Dedifferentiated amniotic fluid mesenchymal stem cell (primary cell): ENCODE measurements at regions not wholly inside any gene's neighbourhood (a gene's known extent, or its start where the extent isn't known, plus 50 kb on each side); places are given as distances from the start of the nearest gene placed in this dataset.
"Not testable (repeated sequence)": the region's sequence is repeated elsewhere in the genome, so short reads cannot be mapped to it uniquely, and the experiment has no call there.

Experiments used
- DNase-seq: peaks from one replicate; pipeline ENCODE4 v3.0.0-alpha.2; 2016; ENCODE audit errors: extremely low spot score

DNA sequence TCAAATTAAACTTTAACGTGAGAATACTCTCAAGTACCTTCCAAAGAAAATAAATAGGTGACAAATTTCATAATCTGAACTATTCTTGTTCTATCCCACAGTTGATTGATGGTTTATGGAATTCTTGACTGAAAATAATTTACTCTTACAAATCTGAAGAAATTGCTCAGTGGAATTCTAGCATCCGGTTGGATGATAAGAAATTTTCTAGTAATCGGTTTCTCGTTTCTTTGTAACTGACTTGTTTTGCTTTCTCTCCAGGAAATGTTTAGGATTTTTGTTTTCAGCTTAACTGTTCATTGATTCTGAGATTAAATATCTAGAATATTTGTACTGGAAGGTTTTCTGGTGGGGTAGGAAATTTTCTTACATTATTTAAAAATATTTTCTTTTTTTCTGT is 558.9 kb upstream of the ADAMTS5 start:
- DNase-seq = no peak

- peak; percentile 43 for DNase-seq
These were observed 552.5 kb upstream of the ADAMTS5 start for GRCh38 chr21:27519361-27519760.

DNA sequence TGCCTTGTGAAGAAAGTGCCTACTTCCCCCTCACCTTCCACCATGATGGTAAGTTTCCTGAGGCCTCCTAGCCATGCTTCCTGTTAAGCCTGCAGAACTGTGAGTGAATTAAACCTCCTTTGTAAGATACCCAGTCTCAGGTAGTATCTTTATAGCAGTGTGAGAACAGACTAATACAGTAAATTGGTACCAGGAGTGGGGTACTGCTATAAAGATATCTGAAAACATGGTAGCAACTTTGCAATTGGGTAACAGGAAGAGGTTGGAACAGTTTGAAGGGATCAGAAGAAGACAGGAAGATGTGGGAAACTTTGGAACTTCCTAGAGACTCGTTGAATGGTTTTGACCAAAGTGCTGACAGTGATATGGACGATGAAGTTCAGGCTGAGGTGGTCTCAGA is 550.3 kb upstream of the ADAMTS5 start:
- not testable (repeated sequence) for DNase-seq

DNA sequence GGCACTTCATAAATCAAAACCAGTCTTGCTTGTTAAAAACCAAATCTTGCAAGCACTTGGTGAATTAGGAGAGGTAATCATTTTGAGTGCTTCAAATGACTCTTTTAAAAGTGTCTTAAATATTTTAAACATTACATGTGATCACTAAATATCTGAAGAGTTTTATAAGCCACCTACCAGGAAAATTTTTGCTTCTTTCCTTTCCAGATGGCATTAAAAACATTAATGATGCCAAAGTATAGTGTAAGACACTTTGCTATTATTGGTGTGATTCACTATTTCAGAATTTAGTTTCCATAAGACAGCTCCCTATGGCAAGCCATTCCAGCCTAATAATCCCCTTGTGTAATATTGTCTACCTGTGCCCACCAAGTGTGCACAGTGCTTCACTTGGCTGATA is 548.8 kb upstream of the ADAMTS5 start:
- no peak for DNase-seq

DNA sequence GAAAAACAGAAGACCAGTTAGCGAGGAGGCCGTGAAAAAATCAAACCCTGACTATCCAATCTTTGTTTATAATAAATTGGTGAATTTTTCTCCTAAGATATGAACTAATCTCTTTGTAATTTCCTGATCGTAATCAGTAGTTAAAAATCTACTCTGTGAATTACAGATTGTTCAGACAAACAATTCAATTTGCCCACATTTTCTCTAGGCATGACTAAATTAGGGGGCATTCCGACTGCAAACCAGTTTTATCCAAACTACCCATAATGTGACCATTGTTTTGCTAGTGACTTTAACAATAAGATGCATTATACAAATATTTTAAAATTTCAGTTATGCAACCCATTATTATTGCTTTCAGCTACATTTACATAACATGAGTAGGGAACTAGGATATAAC is 546.9 kb upstream of the ADAMTS5 start:
- no peak for DNase-seq

- no peak for DNase-seq
These were observed 546.1 kb upstream of the ADAMTS5 start for GRCh38 chr21:27513016-27513415.

DNA sequence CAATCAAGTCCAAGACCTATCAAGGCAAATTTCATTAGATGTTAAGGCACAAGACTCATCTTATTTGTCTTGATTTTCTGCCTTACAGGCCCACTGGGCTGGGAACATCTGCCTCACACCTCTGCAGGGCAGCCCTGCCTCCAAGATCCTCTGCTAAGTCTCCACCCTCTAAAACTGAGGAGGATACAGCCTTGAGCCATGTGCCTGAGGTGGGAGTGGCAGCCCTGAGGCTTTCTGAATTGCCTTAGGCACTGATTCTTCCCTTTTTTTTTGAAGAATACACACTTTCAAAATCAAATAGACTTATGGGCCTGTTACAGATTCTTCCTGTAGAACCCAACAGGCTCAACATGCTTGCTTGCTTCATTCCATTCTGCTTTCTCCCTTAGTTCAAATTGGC is 544.3 kb upstream of the ADAMTS5 start:
- DNase-seq = no peak

- no peak for DNase-seq
These were observed 540.8 kb upstream of the ADAMTS5 start for GRCh38 chr21:27507695-27508094.

- peak; percentile 87 for DNase-seq
These were observed 538.6 kb upstream of the ADAMTS5 start for GRCh38 chr21:27505516-27505915.

DNA sequence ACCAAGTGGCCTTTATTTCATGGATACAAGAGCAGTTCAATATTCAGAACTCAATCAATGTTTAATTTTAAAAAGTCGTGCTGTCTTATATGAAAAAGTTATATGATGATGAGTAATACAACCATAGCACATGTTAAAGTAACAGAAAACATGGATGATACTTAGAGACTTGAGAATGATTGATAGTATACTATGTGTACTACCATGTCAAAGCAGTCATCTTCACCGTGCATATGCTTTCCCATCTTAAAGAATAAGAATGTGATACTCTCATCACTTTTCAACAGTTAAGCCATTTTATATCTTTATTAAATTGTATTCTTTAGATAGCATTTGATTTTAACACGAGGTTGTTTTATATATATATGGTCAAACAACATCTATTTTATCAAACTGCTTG is 535.9 kb upstream of the ADAMTS5 start:
- DNase-seq = no peak

- no peak for DNase-seq
These were observed 531.1 kb upstream of the ADAMTS5 start for GRCh38 chr21:27498025-27498424.

DNA sequence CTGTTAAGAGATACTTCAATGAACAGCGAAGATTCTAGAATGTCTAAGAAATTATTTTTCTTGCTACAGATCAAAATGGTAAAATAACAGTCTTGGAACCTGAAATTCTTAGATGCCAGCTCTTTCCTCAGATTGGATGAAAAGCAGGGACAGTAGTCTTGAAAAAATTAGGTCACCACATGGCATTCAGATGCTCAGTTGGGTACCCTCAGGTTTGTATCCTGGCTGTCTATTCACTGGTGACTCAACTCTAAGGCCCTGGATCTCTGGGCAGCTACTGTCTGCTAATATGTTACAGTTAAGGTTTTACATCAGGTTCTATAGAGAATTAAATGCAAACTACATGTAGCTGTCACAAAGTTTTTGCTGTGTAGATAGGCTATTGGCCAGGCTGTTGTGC is 528.9 kb upstream of the ADAMTS5 start:
- DNase-seq = no peak

DNA sequence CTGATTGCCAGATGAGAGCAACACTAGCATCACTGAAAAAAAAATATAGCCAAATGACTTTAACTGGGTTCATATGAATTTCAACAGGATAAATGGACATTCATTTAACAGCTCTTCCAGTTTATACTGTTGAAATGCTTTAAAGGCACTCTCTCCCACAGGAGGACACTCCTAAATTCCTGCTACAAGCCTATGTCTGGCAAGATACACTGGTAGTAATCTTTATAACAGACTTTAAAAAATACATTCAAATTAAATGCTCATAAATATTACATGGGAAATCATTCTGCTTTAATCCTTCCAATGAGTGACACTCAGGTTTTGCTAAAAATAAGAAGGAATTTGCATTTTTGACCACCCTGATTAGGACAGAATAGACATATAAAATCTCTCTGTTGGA is 526.7 kb upstream of the ADAMTS5 start:
- no peak for DNase-seq

- no peak for DNase-seq
These were observed 520.8 kb upstream of the ADAMTS5 start for GRCh38 chr21:27487676-27488075.

DNA sequence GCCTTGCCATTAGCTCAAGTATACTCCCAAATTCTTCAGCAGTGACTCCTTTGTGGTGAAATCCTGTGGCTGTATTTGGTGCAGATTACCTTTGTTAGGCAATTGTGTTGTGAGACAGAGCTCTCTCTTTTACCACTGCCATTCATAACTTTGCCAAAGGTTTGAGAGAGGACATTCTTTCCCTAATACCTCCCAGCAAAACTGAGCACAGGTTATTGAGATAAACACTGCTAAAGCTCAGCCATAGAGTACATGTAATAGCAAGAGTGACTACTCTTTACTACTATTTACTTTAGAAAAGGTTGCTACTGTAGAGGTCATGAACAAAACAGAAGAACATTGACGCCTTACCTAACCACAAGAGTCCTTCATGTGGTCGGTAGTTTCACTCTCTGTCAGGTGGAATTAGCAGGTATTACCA is 514.0 kb upstream of the ADAMTS5 start:
- no peak for DNase-seq

DNA sequence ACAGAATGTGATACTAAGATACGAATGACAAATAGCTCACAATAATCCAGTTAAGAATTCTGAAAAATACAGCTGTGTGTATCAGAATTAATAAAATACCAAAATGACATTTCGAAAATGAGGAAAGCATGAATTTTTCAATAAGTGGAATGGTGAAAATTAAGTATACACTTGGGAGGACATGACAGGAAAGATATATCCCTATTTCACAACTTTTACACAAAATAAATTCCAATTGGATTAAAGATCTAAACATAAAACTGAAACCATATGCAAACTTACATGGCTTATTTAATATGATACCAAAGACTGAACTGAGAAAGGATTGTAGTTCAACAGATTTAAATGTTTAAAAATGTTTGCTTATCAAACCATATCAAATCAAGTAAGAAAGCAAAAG is 510.4 kb upstream of the ADAMTS5 start:
- no peak for DNase-seq

DNA sequence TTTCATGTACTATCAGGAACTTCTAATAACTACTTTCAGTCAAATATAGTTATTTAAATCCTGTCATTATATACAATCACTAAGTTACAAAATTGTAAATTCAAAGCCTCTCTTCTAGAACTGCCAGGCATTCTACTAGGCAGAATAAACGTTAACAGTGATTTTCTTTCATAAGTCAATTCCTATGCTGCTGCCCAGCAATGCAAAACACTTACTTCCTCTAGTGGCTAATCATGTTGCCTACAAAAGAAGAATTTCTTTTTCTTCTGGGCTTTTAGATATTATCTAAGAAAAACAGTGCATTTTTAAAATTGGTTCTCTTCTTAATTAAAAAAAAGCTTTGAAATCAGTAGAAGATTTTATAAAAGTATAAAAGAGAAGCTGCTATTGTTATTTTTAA is 509.8 kb upstream of the ADAMTS5 start:
- DNase-seq = peak; percentile 79

DNA sequence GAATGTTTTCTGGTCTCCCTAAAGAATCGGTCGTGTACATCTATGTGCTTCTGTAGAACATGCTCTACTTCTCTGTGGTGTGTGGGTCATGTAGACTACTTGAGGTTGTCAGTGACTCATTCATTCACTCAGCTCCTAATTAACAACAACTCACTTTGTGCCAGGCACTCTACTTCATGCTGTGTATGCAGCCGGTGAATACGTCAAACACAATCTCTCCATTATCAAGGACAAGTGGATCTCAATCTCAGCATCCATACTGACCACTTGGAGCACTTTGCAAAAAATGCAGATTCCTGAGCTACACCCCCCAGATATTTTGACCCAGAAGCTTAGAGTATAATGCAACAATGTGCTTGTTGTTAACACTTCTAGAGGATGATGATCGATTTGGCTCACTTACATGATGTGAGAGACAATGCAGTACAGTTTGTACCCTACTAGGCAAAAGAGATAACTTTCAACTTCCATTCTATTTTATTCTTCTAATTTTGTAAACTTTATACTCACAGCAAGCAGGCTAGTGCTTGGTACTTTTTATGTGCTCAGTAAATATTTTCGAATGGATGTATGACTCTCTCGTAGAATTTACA is 508.6 kb upstream of the ADAMTS5 start:
- no peak for DNase-seq

DNA sequence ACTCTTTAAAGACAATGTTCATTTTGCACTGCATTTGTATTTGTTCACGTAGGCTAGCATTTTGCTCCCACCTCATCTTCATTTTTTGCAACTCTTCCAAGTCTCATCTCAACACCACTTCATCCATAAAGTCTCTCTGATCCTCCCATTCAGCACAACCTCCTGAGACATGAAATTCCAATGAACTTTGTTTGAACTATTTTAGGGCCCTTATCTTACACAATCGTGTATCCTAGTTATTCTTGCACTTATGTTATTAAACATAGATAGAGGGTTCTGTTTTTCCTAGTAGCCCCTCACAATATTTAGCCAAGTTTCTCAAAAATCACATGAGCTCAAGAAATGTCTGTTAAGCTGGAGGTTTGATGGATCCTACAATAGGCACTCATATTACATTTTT is 500.5 kb upstream of the ADAMTS5 start:
- DNase-seq = no peak

- DNase-seq = no peak
These were observed 499.3 kb upstream of the ADAMTS5 start for GRCh38 chr21:27466140-27466539.

DNA sequence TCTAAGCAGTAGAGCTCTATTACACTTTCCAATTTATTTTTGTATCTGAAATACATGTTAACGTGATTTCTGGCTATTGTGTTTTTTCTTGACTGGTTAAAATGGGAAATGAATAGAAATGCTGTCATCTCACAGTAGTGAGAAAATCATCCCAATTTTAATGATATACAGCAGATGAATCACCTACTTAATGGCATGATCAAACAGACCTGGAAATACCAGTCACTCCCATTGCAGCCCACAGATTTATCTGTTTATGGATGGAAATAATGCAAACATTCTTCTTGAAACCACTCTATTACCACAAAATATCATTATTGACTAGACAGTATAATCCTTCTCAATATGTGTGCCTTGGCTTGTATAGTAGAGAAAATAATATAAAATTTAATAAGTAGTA is 497.8 kb upstream of the ADAMTS5 start:
- no peak for DNase-seq

DNA sequence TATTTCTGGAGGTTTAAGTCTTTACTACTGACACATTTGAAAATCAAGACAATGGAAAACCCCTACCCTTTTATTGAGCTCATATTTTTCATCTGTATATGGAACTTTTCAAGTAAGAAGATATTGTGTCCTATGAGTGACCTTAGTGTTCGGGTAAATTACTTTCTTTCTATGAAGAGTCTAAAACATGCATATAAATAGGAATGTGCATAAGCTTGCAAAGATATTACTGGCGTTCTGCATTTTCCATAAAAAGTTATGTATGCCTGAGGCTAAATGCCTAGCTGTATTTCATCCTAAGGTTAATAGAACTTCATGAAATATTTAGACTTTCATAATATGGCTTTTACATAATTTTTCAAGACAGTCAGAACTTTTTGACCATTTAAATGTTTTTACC is 495.8 kb upstream of the ADAMTS5 start:
- no peak for DNase-seq

DNA sequence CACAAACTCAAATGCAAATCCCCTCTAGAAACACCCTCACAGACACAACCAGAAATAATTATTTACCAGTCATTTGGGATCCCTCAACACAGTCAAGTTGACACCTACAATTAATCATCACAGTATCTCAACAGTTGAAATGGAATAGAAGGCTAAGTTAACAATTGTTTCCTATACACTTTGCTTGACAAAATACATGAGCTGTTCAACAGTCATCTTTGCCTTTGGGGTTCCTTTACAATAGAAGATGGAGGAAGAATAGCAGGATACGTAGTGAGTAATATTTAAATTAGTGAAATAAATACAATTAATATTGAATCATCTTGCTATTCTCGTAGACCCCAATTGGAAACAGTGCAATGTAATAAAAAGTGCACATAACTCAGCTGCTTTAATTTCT is 487.3 kb upstream of the ADAMTS5 start:
- no peak for DNase-seq

DNA sequence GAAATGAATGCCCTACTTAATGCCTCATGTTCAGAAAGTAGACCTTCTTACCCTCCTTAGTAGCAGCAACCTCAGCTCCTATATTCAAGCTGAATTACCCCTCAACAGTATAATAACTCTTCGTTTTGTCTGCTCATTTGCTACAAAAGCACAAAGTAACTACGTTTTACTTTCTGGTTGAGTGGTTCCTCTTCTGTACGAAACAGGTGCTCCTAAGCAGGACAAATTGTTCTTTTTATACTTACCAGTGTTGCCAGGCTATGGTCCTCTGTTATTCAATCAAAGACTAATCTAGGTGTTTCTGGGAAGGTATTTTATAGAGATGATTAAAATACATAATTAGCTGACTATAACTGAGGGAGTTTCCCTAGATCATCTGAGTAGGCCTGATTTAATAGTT is 484.2 kb upstream of the ADAMTS5 start:
- no peak for DNase-seq

- no peak for DNase-seq
These were observed 483.3 kb upstream of the ADAMTS5 start for GRCh38 chr21:27450216-27450615.
